GM12865 (cell line): ENCODE measurements at regions not wholly inside any gene's neighbourhood (a gene's known extent, or its start where the extent isn't known, plus 50 kb on each side); places are given as distances from the start of the nearest gene placed in this dataset.
A peak's percentile ranks its signal among the peaks of the same experiment; 100 is the strongest.

Source experiments
- DNase-seq: peaks from one replicate; pipeline ENCODE4 v3.0.0; 2010; ENCODE audit warnings: low read depth
- H3K4me3 ChIP-seq: 2 replicates; pipeline ENCODE4 v1.5.1; 2011; ENCODE audit warnings: mild to moderate bottlenecking, low read depth, low read length, control low read depth
- TF ChIP-seq, protein P1 (sequence below): IDR thresholded peaks from 2 replicates; pipeline ENCODE4 v1.5.1; 2011; ENCODE audit warnings: low read length, control low read depth, low read depth, inconsistent platforms; ENCODE audit not compliant: insufficient read depth; ENCODE audit errors: missing control alignments

DNA sequence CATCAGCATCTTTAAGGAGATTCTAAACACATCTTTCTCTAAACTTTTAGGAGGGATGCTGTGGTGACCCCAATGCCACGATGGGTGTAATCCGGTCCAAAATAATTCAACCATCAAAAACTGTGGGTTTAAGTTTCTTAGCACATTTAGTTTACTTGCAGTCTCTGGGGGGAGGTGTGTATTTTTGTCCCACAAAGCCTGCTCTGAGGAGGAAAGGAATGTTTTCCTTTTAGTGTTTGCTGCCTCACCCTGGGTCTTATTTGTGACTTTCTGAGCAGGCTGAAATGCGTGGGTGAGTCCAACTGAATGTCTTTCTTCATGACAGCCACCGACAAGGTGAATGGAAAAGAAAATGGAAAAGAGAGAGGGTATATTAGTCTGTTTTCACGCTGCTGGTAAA is 1324.7 kb downstream of the AACS start:
- no peak overlapping the region for H3K4me3 ChIP-seq
- TF ChIP-seq, protein P1, sequence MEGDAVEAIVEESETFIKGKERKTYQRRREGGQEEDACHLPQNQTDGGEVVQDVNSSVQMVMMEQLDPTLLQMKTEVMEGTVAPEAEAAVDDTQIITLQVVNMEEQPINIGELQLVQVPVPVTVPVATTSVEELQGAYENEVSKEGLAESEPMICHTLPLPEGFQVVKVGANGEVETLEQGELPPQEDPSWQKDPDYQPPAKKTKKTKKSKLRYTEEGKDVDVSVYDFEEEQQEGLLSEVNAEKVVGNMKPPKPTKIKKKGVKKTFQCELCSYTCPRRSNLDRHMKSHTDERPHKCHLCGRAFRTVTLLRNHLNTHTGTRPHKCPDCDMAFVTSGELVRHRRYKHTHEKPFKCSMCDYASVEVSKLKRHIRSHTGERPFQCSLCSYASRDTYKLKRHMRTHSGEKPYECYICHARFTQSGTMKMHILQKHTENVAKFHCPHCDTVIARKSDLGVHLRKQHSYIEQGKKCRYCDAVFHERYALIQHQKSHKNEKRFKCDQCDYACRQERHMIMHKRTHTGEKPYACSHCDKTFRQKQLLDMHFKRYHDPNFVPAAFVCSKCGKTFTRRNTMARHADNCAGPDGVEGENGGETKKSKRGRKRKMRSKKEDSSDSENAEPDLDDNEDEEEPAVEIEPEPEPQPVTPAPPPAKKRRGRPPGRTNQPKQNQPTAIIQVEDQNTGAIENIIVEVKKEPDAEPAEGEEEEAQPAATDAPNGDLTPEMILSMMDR = no peak
- DNase-seq = no peak

DNA sequence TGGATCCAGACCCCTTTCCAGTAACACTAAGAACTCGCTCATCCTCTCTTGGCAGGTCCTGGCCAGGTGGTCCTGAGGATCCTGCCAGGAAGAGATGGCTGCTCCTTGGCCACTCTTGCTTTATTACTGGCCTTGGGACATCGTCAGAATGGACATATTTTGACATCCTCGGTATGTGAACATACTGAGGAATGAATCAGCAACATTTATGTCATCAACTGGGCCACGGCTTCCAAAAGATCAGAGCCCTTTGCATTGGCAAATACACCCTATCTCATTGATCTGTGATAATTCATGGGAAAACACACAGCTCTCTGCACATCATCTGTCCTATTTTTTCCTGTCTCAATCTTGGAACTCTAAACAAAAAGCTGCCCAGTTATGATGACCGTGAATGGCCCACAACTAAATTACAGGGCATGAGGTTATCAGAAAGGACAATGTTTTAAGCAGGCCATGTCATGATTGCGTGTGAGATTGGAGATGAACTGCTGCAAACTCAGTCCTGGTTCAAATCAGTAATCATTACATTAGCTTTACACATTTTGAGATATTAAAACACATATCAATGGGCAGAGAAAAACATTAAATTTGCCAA is 1325.8 kb downstream of the AACS start:
- TF ChIP-seq, protein P1 = no peak

DNA sequence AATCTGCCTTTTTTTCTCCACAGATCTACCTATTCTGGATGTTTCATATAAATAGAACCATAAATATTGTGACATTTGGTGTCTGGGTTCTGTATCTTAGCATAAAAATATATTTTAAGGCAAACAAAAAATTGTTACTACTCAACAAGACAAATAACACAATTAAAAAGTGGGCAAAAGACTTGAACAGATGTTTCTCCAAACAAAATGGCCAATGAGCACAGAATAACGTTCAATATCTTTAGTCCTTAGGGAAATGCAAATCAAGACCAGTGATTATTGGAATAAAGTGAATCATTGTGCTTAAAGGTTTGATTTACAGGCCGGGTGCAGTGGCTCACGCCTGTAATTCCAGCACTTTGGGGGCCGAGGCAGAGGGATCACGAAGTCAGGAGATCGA is 1331.3 kb downstream of the AACS start:
- TF ChIP-seq, protein P1 = no peak
- no peak for DNase-seq
- H3K4me3 ChIP-seq = no peak overlapping the region

More for the DNA sequence above, 1325.8 kb downstream of the AACS start:
- no peak for DNase-seq
- no peak overlapping the region for H3K4me3 ChIP-seq

DNA sequence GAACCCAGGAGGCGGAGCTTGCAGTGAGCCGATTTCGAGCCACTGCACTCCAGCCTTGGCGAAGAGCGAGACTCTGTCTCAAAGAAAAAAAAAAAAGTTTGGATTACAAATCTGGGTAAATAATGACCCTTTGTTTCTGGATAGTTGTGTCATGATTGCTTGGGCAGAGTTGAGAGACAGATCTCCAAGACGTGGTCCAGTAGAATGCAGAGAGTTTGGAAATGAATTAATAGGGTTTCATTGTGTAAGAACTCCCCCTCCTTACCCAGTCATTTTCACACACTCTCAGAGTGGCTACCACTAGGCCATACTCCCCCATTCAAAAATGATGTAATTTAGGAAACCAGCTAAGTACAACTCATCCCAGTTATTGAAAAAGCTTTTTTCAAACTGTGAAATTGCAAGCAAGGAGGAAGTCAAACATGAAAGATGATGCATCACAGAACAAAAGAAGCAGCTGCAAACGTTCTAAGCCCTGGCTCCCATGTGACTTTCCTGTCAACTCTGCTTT is 1331.9 kb downstream of the AACS start:
- H3K4me3 ChIP-seq = no peak overlapping the region
- TF ChIP-seq, protein P1 = no peak
- peak; percentile 1 for DNase-seq

DNA sequence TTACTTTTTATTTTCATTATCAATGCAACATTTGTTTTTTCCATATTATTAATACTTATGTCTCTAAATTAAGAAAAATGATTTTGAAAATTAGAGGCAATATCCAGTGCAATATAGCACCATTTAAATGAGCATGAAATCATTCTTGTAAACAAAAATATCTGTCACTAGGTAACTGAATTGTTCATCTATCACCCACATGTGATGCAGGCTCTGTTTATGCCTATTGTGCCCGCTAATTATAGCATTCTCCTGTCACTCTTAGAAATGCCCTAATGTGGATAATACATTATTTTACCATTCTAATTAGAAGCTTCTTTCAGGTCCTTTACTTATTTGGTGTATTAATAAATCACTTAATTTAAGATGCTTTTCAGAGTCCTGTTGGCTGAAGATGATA is 1332.4 kb downstream of the AACS start:
- no peak overlapping the region for H3K4me3 ChIP-seq
- TF ChIP-seq, protein P1 = no peak
- no peak for DNase-seq

DNA sequence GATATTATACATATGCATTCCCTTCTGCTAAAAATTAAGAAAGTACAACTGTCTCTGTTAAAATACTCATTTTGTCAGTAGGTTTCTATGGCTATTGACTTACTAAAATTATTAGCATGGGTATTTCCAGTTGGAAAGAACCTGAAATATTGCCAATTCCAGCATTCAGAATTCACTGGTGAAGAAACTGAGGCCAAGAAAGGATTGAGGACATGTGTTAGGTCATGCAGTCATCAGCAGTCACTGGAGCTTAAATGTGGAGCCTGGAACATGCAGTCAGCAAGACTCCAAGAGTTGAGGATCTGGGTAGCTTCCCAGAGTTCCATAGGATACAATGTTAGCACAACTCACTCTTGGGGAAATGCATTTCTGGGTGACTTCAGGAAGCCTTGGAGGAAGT is 1335.6 kb downstream of the AACS start:
- no peak overlapping the region for H3K4me3 ChIP-seq
- no peak for DNase-seq
- TF ChIP-seq, protein P1 = no peak
